ENCODE measurements at regions not wholly inside any gene's neighbourhood (a gene's known extent, or its start where the extent isn't known, plus 50 kb on each side); places are given as distances from the start of the nearest gene placed in this dataset.

GRCh38 chr6:133768656-133769295 is 120.1 kb upstream of the TCF21 start:
- Histone ChIP-seq H4K91ac (ENCODE audit: low read depth, low read length) (no peak overlapping the region), H3K27ac (ENCODE audit: low read depth, low read length) (peak overlapping the region; percentile 87), H2BK120ac (ENCODE audit: insufficient read depth, low read length, poor library complexity) (no peak overlapping the region), H3K4ac (ENCODE audit: low read depth, low read length) (no peak overlapping the region), H2BK12ac (ENCODE audit: low read length) (no peak overlapping the region), H3K36me3 (ENCODE audit: control insufficient read depth in 1 of 2, insufficient read depth in 2 of 2, low read length in 2 of 2) (no peaks in the 10 kb centered on the region), H3K4me2 (ENCODE audit: low read length) (peak overlapping the region; percentile 50), H4K8ac (ENCODE audit: low read depth, low read length) (no peak overlapping the region), H3K14ac (ENCODE audit: low read length) (no peak overlapping the region), H3K79me1 (ENCODE audit: low read length) (peaks cover 5% of the 10 kb centered on the region), H3K4me3 (ENCODE audit: low read depth, low read length) (no peak overlapping the region), H3K23ac (ENCODE audit: low read length) (no peak overlapping the region), H3K79me2 (ENCODE audit: control insufficient read depth, insufficient read depth, low read length, poor library complexity) (no peaks in the 10 kb centered on the region), H2BK5ac (ENCODE audit: low read depth, low read length, poor library complexity) (no peak overlapping the region), H3K27me3 (ENCODE audit: insufficient read depth, low read length) (no peaks in the 10 kb centered on the region), H4K12ac (ENCODE audit: low read depth, low read length) (no peak overlapping the region), H3K9ac (ENCODE audit: low read length) (no peak overlapping the region), H3K18ac (ENCODE audit: low read length) (no peak overlapping the region), H3K4me1 (ENCODE audit: control insufficient read depth in 1 of 2, insufficient read depth in 2 of 2, low read length in 2 of 2) (peaks cover 2 to 6% of the 10 kb centered on the region in 2 experiments), H2AK5ac (ENCODE audit: low read length) (no peak overlapping the region), H3K9me3 (ENCODE audit: insufficient read depth, low read depth, low read length) (no peaks in the 10 kb centered on the region), H2AFZ (ENCODE audit: insufficient read depth, low read length, poor library complexity) (no peak overlapping the region)
- no CpG with 5 or more reads among the region's 5 CpGs for WGBS (ENCODE audit: extremely low coverage, insufficient coverage, insufficient read length)
- DNase-seq, result no peak

DNA sequence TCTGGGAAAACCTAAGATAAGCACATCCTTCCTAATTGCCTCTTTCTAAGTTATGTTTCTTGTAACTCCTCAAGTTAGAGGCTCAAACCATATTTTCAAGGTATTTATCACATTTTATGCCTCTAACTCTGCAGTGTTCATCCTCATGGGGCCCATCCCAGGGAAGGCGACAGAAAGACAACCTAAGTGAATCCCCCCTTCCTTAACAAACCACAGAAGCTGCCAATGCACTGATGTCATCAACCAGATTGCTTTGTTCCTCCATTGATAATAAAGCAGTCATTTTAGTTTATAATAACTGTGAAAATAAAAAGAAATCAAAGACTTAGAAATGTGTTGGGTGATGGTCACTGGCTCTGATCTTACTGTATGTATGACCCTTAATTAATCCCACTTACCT is 119.5 kb upstream of the TCF21 start:
- H3K79me1 ChIP-seq (ENCODE audit: low read length), result peaks cover 7% of the 10 kb centered on the region
- H3K4me2 ChIP-seq (ENCODE audit: low read length), result no peak overlapping the region
- no peak overlapping the region for H4K91ac ChIP-seq (ENCODE audit: low read depth, low read length)
- H2BK120ac ChIP-seq (ENCODE audit: insufficient read depth, low read length, poor library complexity), result no peak overlapping the region
- H3K79me2 ChIP-seq (ENCODE audit: control insufficient read depth, insufficient read depth, low read length, poor library complexity), result no peaks in the 10 kb centered on the region
- H4K12ac ChIP-seq (ENCODE audit: low read depth, low read length), result no peak overlapping the region
- no CpG with 5 or more reads among the region's 1 CpG for WGBS (ENCODE audit: extremely low coverage, insufficient coverage, insufficient read length)
- no peak overlapping the region for H3K4ac ChIP-seq (ENCODE audit: low read depth, low read length)
- H3K14ac ChIP-seq (ENCODE audit: low read length), result no peak overlapping the region
- DNase-seq, result no peak
- no peak overlapping the region for H3K4me3 ChIP-seq (ENCODE audit: low read depth, low read length)
- no peak overlapping the region for H3K18ac ChIP-seq (ENCODE audit: low read length)
- H2AFZ ChIP-seq (ENCODE audit: insufficient read depth, low read length, poor library complexity), result no peak overlapping the region
- no peak overlapping the region for H2BK12ac ChIP-seq (ENCODE audit: low read length)
- H3K9me3 ChIP-seq (ENCODE audit: insufficient read depth, low read depth, low read length), result no peaks in the 10 kb centered on the region
- peak overlapping the region; percentile 64 for H3K27ac ChIP-seq (ENCODE audit: low read depth, low read length)
- H3K27me3 ChIP-seq (ENCODE audit: insufficient read depth, low read length), result no peaks in the 10 kb centered on the region
- H2BK5ac ChIP-seq (ENCODE audit: low read depth, low read length, poor library complexity), result no peak overlapping the region
- H2AK5ac ChIP-seq (ENCODE audit: low read length), result no peak overlapping the region
- no peak overlapping the region for H4K8ac ChIP-seq (ENCODE audit: low read depth, low read length)
- peaks cover 0 to 2% of the 10 kb centered on the region in 2 experiments for H3K4me1 ChIP-seq (ENCODE audit: control insufficient read depth in 1 of 2, insufficient read depth in 2 of 2, low read length in 2 of 2)
- no peak overlapping the region for H3K23ac ChIP-seq (ENCODE audit: low read length)
- no peak overlapping the region for H3K9ac ChIP-seq (ENCODE audit: low read length)
- no peaks in the 10 kb centered on the region for H3K36me3 ChIP-seq (ENCODE audit: control insufficient read depth in 1 of 2, insufficient read depth in 2 of 2, low read length in 2 of 2)

GRCh38 chr6:133772567-133772966 is 116.3 kb upstream of the TCF21 start:
- no peak overlapping the region for H3K14ac ChIP-seq (ENCODE audit: low read length)
- H4K91ac ChIP-seq (ENCODE audit: low read depth, low read length), result no peak overlapping the region

GRCh38 chr6:133773776-133774175 is 115.1 kb upstream of the TCF21 start:
- H3K4me3 ChIP-seq (ENCODE audit: low read depth, low read length), result no peak overlapping the region
- H4K12ac ChIP-seq (ENCODE audit: low read depth, low read length), result no peak overlapping the region
- no peak overlapping the region for H3K4ac ChIP-seq (ENCODE audit: low read depth, low read length)
- H3K36me3 ChIP-seq (ENCODE audit: control insufficient read depth in 1 of 2, insufficient read depth in 2 of 2, low read length in 2 of 2), result no peaks in the 10 kb centered on the region
- no peak overlapping the region for H3K14ac ChIP-seq (ENCODE audit: low read length)
- no peaks in the 10 kb centered on the region for H3K79me2 ChIP-seq (ENCODE audit: control insufficient read depth, insufficient read depth, low read length, poor library complexity)
- H3K18ac ChIP-seq (ENCODE audit: low read length), result no peak overlapping the region
- no peak overlapping the region for H3K9ac ChIP-seq (ENCODE audit: low read length)
- no peak overlapping the region for H2BK12ac ChIP-seq (ENCODE audit: low read length)
- H2AFZ ChIP-seq (ENCODE audit: insufficient read depth, low read length, poor library complexity), result no peak overlapping the region
- H3K23ac ChIP-seq (ENCODE audit: low read length), result no peak overlapping the region
- H4K8ac ChIP-seq (ENCODE audit: low read depth, low read length), result no peak overlapping the region
- no peak overlapping the region for H3K27ac ChIP-seq (ENCODE audit: low read depth, low read length)
- H3K79me1 ChIP-seq (ENCODE audit: low read length), result peaks cover 3% of the 10 kb centered on the region
- no peak for DNase-seq
- H3K4me1 ChIP-seq (ENCODE audit: control insufficient read depth in 1 of 2, insufficient read depth in 2 of 2, low read length in 2 of 2), result no peaks in the 10 kb centered on the region
- no peak overlapping the region for H4K91ac ChIP-seq (ENCODE audit: low read depth, low read length)
- H2BK120ac ChIP-seq (ENCODE audit: insufficient read depth, low read length, poor library complexity), result no peak overlapping the region
- H2BK5ac ChIP-seq (ENCODE audit: low read depth, low read length, poor library complexity), result no peak overlapping the region
- no peaks in the 10 kb centered on the region for H3K9me3 ChIP-seq (ENCODE audit: insufficient read depth, low read depth, low read length)
- no CpG with 5 or more reads among the region's 2 CpGs for WGBS (ENCODE audit: extremely low coverage, insufficient coverage, insufficient read length)
- no peaks in the 10 kb centered on the region for H3K27me3 ChIP-seq (ENCODE audit: insufficient read depth, low read length)
- H2AK5ac ChIP-seq (ENCODE audit: low read length), result no peak overlapping the region
- H3K4me2 ChIP-seq (ENCODE audit: low read length), result no peak overlapping the region

More at GRCh38 chr6:133772567-133772966, 116.3 kb upstream of the TCF21 start:
- DNase-seq, result no peak
- H3K18ac ChIP-seq (ENCODE audit: low read length), result no peak overlapping the region
- H2BK120ac ChIP-seq (ENCODE audit: insufficient read depth, low read length, poor library complexity), result no peak overlapping the region
- H3K4me3 ChIP-seq (ENCODE audit: low read depth, low read length), result no peak overlapping the region
- no peak overlapping the region for H2AK5ac ChIP-seq (ENCODE audit: low read length)
- no peaks in the 10 kb centered on the region for H3K27me3 ChIP-seq (ENCODE audit: insufficient read depth, low read length)
- no peak overlapping the region for H3K27ac ChIP-seq (ENCODE audit: low read depth, low read length)
- no peaks in the 10 kb centered on the region for H3K4me1 ChIP-seq (ENCODE audit: control insufficient read depth in 1 of 2, insufficient read depth in 2 of 2, low read length in 2 of 2)
- H3K79me1 ChIP-seq (ENCODE audit: low read length), result peaks cover 7% of the 10 kb centered on the region
- H3K4ac ChIP-seq (ENCODE audit: low read depth, low read length), result no peak overlapping the region
- no peak overlapping the region for H2AFZ ChIP-seq (ENCODE audit: insufficient read depth, low read length, poor library complexity)
- H3K9me3 ChIP-seq (ENCODE audit: insufficient read depth, low read depth, low read length), result no peaks in the 10 kb centered on the region
- no peak overlapping the region for H2BK12ac ChIP-seq (ENCODE audit: low read length)
- no peak overlapping the region for H3K4me2 ChIP-seq (ENCODE audit: low read length)
- H2BK5ac ChIP-seq (ENCODE audit: low read depth, low read length, poor library complexity), result no peak overlapping the region
- H3K36me3 ChIP-seq (ENCODE audit: control insufficient read depth in 1 of 2, insufficient read depth in 2 of 2, low read length in 2 of 2), result no peaks in the 10 kb centered on the region
- H4K12ac ChIP-seq (ENCODE audit: low read depth, low read length), result no peak overlapping the region
- no peak overlapping the region for H4K8ac ChIP-seq (ENCODE audit: low read depth, low read length)
- no peaks in the 10 kb centered on the region for H3K79me2 ChIP-seq (ENCODE audit: control insufficient read depth, insufficient read depth, low read length, poor library complexity)
- no peak overlapping the region for H3K9ac ChIP-seq (ENCODE audit: low read length)
- H3K23ac ChIP-seq (ENCODE audit: low read length), result no peak overlapping the region
